Urinary bladder (tissue), 3 donors: ENCODE measurements at regions not wholly inside any gene's neighbourhood (a gene's known extent, or its start where the extent isn't known, plus 50 kb on each side); places are given as distances from the start of the nearest gene placed in this dataset.

Experiments
- DNase-seq: peaks from one replicate; pipeline ENCODE4 v3.0.0-alpha.2; 2015; ENCODE audit errors: extremely low spot score
- H3K27ac ChIP-seq: one replicate; pipeline ENCODE4 v1.5.1; 2013; ENCODE audit warnings: low read depth, mild to moderate bottlenecking, moderate library complexity
- H3K36me3 ChIP-seq: one replicate; pipeline ENCODE4 v1.6.1; 2013; ENCODE audit warnings: mild to moderate bottlenecking, moderate library complexity; ENCODE audit not compliant: insufficient read depth
- H3K4me1 ChIP-seq: one replicate; pipeline ENCODE4 v1.6.1; 2013; ENCODE audit warnings: mild to moderate bottlenecking, moderate library complexity; ENCODE audit not compliant: insufficient read depth
- H3K4me3 ChIP-seq: one replicate; pipeline ENCODE4 v1.5.1; 2013; ENCODE audit warnings: low read depth, low read length
- WGBS: extraction: QIAGEN DNeasy Blood & Tissue Kit; methylation state at CpG from one replicate; pipeline ENCODE4 v1.1.7; 2013; 5-methylcytosine and 5-hydroxymethylcytosine counted together
- donor health status: healthy with polysubstance abuse.
- donor health status: healthy.

DNA sequence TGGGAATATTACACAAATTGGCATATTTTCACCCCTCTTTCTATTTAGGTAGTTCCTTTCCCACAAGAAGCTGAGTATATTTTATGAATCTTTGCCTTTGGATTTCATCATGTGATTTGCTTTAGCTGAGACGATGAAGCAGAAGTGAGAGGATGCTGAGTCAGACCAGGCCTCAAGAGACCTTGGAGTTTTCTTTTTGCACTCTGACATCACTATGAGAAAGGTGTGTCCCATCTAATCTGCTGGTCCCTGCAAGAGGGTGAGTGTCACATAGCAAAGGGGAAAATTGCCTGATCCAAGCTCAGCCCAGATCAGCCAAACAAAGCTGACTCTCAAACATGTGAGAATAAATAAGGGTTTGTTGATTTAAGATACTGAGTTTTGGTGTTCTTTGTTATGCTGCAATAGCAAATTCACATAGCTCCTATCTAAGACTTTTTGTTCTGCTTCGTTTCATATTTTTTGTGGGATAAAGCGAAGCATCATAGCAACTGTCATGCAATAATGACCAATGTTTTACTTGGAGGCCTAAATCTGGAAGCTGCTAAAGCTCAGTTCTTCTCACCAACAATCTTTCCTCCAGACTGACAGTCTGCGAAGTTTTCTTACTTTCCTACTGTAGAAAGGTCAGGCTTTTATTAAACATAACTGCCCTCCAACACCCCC, 176.9 kb downstream of the PDHA2 start:
- 53% methylated on average over 4 of the region's 4 CpGs for WGBS
- no peak overlapping the region for H3K27ac ChIP-seq
- H3K36me3 ChIP-seq: no peaks in the 10 kb centered on the region
- H3K4me3 ChIP-seq: no peak overlapping the region
- no peaks in the 10 kb centered on the region for H3K4me1 ChIP-seq
- no peak for DNase-seq

DNA sequence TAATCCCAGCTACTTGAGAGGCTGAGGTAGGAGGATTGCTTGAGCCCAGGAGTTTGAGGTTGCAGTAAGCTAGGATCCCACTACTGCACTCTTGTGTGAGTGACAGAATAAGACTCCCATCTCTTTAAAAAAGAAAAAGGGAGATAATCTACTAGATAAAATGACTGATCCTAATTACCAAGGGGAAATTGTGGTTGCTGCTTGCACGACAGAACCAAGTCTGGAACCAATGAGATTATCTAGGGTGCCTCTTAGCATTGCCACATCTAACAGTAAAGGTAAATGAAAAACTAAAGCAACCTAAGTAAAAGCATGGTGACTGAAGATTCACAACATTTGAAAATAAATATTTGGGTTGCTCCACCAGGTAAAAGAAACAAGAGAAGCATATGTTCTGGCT, 185.1 kb downstream of the PDHA2 start:
- WGBS: 59% methylated on average over 1 of the region's 1 CpG
- DNase-seq: no peak

GRCh38 chr4:96035727-96036126, 195.8 kb downstream of the PDHA2 start:
- Histone ChIP-seq H3K36me3 (no peaks in the 10 kb centered on the region), H3K4me1 (no peaks in the 10 kb centered on the region), H3K4me3 (no peak overlapping the region), H3K27ac (no peak overlapping the region)
- DNase-seq: no peak

More for the DNA sequence above, 185.1 kb downstream of the PDHA2 start:
- H3K36me3 ChIP-seq: no peaks in the 10 kb centered on the region
- no peak overlapping the region for H3K27ac ChIP-seq
- H3K4me3 ChIP-seq: no peak overlapping the region
- no peaks in the 10 kb centered on the region for H3K4me1 ChIP-seq

DNA sequence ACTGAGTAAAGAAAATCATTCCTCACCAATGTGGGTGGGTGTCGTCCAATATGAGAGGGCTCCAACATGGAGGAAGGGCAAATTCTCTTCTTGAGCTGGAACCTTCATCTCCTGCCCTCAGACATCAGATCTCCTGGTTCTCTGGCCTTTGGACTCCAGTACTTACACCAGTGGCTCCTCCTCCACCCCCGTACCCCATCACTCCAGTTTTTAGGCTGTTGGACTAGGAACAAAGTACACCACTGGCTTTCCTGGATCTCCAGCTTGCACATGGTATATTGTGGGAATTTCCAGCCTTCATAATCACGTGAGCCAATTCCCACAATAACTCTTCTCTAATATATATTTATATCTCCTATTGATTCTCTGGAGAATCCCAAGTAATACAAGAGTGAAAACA, 196.9 kb downstream of the PDHA2 start:
- Histone ChIP-seq H3K4me1 (no peaks in the 10 kb centered on the region), H3K4me3 (no peak overlapping the region), H3K27ac (no peak overlapping the region), H3K36me3 (no peaks in the 10 kb centered on the region)
- WGBS: 83% methylated on average over 3 of the region's 3 CpGs
- no peak for DNase-seq

- H3K36me3 ChIP-seq: no peaks in the 10 kb centered on the region
- no peaks in the 10 kb centered on the region for H3K4me1 ChIP-seq
- WGBS: 84% methylated on average over 2 of the region's 2 CpGs
- no peak overlapping the region for H3K4me3 ChIP-seq
- no peak for DNase-seq
- no peak overlapping the region for H3K27ac ChIP-seq
Measured at GRCh38 chr4:96037705-96038104, 197.8 kb downstream of the PDHA2 start.

DNA sequence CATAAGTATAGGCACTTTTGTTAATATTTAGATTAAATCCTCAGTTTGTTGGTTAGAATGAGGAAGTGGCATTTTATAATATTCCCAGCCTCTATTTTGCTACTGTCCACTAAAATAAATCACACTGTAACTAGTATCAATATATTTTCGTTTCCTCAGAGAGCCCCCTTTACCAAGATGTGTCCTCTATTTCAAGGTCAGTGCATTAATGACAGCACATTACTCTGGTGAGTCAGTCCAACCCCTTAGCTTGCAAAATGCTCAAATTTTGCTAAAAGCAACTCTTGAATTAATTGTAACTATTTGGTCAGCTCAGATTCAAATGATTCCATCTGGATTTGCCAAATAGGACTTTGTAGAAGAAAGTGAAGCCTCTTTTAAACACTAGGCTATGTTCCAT, 199.3 kb downstream of the PDHA2 start:
- Histone ChIP-seq H3K27ac (no peak overlapping the region), H3K4me1 (no peaks in the 10 kb centered on the region), H3K36me3 (no peaks in the 10 kb centered on the region), H3K4me3 (no peak overlapping the region)
- no peak for DNase-seq
- 24% methylated on average over 1 of the region's 1 CpG for WGBS

- WGBS: 31% methylated on average over 2 of the region's 2 CpGs
- Histone ChIP-seq H3K36me3 (no peaks in the 10 kb centered on the region), H3K4me1 (no peaks in the 10 kb centered on the region), H3K4me3 (no peak overlapping the region), H3K27ac (no peak overlapping the region)
- no peak for DNase-seq
Measured at GRCh38 chr4:96039803-96040436, 200.0 kb downstream of the PDHA2 start.

- Histone ChIP-seq H3K4me1 (no peaks in the 10 kb centered on the region), H3K27ac (no peak overlapping the region), H3K4me3 (no peak overlapping the region), H3K36me3 (no peaks in the 10 kb centered on the region)
- DNase-seq: no peak
- WGBS: 89% methylated on average over 4 of the region's 4 CpGs
Measured at GRCh38 chr4:96044971-96045370, 205.1 kb downstream of the PDHA2 start.

DNA sequence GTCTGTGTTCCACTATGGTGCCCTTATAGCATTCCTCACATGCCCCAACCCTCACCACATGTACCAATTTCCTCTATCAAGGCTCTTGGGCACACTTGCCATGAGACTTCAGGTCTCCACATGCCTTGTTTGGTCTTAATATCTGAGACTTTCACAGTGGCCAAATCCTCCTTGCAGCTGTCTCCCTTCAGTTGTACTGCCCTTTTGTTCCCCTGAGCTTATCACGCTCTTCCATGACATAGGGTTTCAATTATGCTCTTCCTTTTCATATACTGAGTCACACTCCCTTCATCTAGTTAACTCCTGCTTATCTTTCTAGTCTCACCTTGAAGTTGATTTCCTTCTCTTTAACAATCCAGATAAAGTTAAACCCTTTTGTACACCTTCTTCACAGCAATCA, 212.9 kb downstream of the PDHA2 start:
- no peaks in the 10 kb centered on the region for H3K36me3 ChIP-seq
- 73% methylated on average over 1 of the region's 1 CpG for WGBS

DNA sequence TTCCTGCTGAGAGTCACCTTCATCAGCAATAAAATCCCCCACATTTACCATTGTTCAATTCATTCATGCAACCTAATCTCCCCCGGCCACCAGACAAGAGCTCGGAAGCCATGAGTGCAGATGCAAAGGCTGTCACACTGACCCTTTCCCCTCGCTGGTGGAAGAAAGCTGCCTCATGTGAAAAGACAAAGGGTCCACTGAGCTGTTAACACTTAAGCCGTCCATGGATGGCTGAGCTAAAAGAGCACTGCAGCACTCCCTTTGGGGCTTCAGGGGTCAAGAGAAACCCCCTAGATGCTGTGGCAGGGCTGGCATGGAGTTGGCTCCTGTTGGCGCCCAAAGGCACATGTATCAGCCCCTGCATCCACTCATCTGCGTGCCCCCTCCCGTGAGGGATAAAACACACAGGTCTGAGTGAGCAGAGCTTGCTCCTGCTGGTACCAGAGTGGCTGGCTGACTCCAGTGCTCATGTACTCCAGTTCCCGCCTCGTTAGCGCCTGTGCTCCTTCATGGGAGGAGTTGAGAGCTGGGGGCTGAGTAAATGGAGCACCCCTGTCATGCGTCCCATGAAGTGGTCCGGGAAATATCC, 216.5 kb downstream of the PDHA2 start:
- Histone ChIP-seq H3K4me1 (no peaks in the 10 kb centered on the region), H3K36me3 (no peaks in the 10 kb centered on the region), H3K27ac (no peak overlapping the region), H3K4me3 (no peak overlapping the region)
- 93% methylated on average over 12 of the region's 12 CpGs for WGBS
- no peak for DNase-seq

More for the DNA sequence above, 212.9 kb downstream of the PDHA2 start:
- Histone ChIP-seq H3K27ac (no peak overlapping the region), H3K4me3 (no peak overlapping the region), H3K4me1 (no peaks in the 10 kb centered on the region)
- no peak for DNase-seq

- Histone ChIP-seq H3K4me1 (no peaks in the 10 kb centered on the region), H3K4me3 (no peak overlapping the region), H3K27ac (no peak overlapping the region), H3K36me3 (no peaks in the 10 kb centered on the region)
- no peak for DNase-seq
- WGBS: 39% methylated on average over 2 of the region's 2 CpGs
Measured at GRCh38 chr4:96063639-96064038, 223.7 kb downstream of the PDHA2 start.

DNA sequence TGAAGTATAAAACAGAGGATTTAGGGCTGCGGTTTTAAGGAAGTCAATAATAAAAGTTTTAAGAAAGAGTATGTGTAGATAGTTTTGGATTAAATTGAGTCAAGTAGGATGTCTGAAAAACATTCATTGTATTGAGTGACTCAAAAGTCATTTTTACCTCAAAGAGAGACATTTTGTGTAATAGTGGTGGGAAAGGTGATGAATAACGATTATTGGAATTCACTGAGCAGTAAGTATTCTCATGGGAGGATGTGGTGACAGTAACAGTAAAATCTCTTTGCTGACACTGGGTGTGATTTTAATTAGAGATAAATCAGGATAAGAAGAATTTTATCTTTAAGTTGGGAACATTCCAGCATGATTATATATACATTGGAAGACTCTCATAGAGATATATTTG, 233.6 kb downstream of the PDHA2 start:
- no peak overlapping the region for H3K4me3 ChIP-seq
- H3K36me3 ChIP-seq: no peaks in the 10 kb centered on the region
- DNase-seq: no peak
- WGBS: 82% methylated on average over 2 of the region's 2 CpGs
- no peaks in the 10 kb centered on the region for H3K4me1 ChIP-seq
- no peak overlapping the region for H3K27ac ChIP-seq

- H3K27ac ChIP-seq: no peak overlapping the region
- WGBS: 80% methylated on average over 1 of the region's 1 CpG
- H3K4me3 ChIP-seq: no peak overlapping the region
- no peaks in the 10 kb centered on the region for H3K4me1 ChIP-seq
- DNase-seq: no peak
- no peaks in the 10 kb centered on the region for H3K36me3 ChIP-seq
Measured at GRCh38 chr4:96092151-96092705, 252.3 kb downstream of the PDHA2 start.

DNA sequence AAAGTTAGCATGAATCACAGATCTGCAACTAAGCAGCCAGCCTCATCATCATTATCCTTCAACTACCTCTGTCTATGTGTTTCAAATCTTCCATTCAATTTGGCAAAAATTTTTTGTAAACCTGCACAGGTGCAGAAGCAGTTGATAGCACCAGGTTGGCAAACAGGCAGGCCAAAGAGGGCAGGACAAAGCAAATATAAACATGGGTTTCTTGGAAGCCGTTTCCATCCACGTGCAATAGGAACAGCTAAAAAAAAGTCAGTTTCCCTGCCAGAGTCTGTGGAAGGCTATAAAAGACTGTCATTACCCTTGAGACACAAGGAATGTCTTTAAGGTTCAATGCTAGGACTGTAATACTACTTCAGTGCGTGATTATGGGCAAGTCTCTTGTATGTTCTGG, 253.2 kb downstream of the PDHA2 start:
- no peak for DNase-seq
- no peak overlapping the region for H3K4me3 ChIP-seq
- no peaks in the 10 kb centered on the region for H3K36me3 ChIP-seq
- 26% methylated on average over 3 of the region's 3 CpGs for WGBS
- no peak overlapping the region for H3K27ac ChIP-seq
- no peaks in the 10 kb centered on the region for H3K4me1 ChIP-seq
